Epithelial cell of esophagus (primary cell): ENCODE measurements at regions not wholly inside any gene's neighbourhood (a gene's known extent, or its start where the extent isn't known, plus 50 kb on each side); places are given as distances from the start of the nearest gene placed in this dataset.

ENCODE experiments used
- DNase-seq: peaks from one replicate; pipeline ENCODE4 v3.0.0; 2010; ENCODE audit warnings: low read depth
- H3K4me3 ChIP-seq: 2 replicates; pipeline ENCODE4 v1.5.1; 2011; ENCODE audit warnings: mild to moderate bottlenecking, low read length, control low read depth
- TF ChIP-seq, protein P1 (sequence below): IDR thresholded peaks from 2 replicates; pipeline ENCODE4 v1.5.1; 2011; ENCODE audit warnings: low read depth, mild to moderate bottlenecking, low read length, control low read depth, inconsistent platforms; ENCODE audit not compliant: insufficient read depth; ENCODE audit errors: missing control alignments

DNA sequence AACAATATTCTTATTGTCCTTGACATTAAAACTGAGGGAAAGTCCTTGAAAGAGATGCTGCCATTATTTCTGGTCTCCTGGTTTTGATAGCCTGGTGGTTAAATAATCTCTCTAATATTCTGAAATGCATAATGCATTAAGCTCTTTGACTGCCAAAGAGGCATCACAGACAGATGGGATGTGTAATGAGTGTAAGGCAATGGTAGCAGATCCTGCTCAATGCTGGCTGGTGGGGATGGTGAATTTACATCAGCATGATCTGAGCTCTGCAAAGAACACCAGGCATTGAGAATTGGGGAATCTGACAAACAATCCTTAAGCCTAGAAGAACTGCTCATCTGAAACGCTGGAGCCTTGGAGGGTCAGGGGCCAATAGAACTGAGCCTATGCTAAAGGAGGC is 528.6 kb upstream of the LMCD1 start:
- H3K4me3 ChIP-seq: no peak overlapping the region
- DNase-seq: no peak
- TF ChIP-seq, protein P1, sequence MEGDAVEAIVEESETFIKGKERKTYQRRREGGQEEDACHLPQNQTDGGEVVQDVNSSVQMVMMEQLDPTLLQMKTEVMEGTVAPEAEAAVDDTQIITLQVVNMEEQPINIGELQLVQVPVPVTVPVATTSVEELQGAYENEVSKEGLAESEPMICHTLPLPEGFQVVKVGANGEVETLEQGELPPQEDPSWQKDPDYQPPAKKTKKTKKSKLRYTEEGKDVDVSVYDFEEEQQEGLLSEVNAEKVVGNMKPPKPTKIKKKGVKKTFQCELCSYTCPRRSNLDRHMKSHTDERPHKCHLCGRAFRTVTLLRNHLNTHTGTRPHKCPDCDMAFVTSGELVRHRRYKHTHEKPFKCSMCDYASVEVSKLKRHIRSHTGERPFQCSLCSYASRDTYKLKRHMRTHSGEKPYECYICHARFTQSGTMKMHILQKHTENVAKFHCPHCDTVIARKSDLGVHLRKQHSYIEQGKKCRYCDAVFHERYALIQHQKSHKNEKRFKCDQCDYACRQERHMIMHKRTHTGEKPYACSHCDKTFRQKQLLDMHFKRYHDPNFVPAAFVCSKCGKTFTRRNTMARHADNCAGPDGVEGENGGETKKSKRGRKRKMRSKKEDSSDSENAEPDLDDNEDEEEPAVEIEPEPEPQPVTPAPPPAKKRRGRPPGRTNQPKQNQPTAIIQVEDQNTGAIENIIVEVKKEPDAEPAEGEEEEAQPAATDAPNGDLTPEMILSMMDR: no peak

DNA sequence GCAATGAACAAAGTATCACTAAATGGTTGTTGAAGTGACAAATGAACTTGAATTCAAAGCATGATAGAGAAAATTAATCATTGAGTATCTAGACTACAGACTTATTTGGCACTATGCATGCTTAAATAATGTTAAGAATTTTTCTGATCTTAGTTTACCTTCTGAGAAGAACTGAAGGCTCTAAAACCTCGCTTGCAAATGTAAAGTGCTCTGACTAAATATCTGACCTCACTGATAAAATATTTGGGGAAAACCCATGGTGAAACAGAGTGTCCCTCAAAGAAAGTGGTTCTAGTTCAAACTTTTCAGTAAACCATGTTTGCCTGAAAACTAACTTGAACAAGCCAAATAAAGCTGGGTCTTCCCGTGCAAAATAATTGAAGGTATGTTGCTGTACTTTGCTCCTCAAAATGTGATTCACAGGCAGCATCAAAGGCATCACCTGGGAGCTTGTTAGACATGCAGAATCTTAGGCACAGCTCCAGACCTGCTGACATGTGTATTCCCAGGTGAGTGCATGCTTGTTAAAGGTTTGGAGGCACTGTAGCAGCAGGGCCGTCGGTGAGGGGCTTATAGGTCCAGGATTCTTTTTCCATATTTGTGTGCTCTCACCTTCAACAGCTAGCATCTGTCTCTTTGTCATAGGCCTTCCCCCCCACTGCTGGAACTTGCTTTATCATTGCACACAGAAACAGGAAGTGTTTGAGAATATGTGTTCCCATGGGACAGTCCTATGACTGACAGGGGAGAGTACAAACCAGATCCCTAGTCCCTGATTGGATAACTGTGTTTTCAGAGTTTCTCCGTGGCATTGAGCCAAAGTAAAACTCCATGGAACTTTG is 524.2 kb upstream of the LMCD1 start:
- peak; percentile 65 for DNase-seq
- H3K4me3 ChIP-seq: no peak overlapping the region
- TF ChIP-seq, protein P1: no peak

DNA sequence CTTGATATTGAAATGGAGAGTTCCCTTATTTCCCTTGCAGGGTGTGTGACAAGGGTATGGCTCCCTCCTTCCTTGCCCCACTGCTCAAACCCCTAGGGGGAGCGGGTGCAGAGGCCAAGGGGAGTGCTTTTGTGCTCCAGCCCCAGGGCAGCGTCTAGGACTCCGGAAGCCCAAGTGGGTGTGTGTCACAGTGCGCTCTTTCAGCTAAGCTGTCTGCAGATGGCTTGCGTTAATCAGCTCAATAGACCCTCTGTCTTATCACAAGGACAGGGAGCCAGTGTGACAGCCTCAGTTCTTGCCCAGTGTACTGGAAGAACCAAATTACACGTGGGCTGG is 523.6 kb upstream of the LMCD1 start:
- DNase-seq: peak; percentile 18
- H3K4me3 ChIP-seq: no peak overlapping the region
- TF ChIP-seq, protein P1: no peak

DNA sequence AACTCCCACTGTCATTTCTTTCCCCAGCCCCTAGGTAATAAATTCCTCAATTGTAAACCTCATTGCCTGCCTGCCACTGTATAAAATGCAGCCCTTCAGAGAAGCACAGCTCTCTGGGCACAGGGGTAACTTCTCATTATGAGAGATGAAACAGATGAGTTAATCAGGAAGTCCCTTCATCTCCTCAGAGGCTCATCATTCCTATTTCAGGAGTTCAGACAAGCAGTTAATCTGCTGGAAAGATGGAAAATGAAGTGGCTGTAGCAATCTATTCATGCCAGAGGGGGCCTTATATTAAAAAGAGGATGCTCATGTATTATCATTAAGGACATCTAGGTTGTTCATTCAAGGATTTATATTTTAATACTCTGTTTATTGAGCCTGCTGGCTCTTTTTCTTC is 519.5 kb upstream of the LMCD1 start:
- no peak for DNase-seq
- H3K4me3 ChIP-seq: no peak overlapping the region
- TF ChIP-seq, protein P1: no peak

DNA sequence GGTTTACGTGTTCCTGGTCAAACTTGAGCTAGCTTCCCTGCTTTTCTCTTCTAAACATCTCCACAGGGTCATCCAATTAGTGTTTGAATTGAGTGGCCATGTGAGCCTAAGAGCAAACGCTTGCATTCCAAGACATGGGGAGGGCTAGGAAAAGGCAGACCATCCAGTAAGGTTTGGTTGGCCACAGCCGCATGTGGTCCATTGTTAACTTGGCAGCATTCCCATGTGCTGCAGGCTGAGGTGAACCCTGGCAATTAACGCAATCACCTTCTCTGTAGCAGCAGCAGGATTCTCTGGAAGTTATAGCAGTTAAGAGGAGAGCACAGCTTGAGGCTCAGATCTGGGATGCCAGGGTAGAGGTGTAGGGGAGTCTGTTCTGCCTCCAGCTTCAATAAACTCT is 502.2 kb upstream of the LMCD1 start:
- H3K4me3 ChIP-seq: no peak overlapping the region
- TF ChIP-seq, protein P1: no peak
- DNase-seq: no peak

DNA sequence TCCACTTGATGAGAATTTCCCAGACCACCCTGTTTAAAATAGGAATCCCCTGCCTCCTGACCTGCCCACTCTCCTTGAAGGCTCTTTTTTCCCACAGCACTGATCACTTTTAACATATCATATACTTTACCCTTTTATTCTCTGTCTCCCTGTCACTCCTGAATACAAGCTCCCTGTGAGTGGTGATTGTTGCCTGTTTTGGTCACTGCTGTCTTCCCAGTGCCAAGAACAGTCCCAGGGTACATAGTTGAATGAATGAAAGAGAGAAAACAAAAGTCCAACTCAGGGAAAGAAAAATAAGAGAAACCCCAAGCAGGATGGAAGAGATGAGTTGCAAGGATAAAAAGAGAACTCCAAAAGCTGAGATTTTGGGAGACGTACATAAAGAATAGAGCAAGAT is 500.3 kb upstream of the LMCD1 start:
- DNase-seq: no peak
- no peak overlapping the region for H3K4me3 ChIP-seq
- TF ChIP-seq, protein P1: no peak

DNA sequence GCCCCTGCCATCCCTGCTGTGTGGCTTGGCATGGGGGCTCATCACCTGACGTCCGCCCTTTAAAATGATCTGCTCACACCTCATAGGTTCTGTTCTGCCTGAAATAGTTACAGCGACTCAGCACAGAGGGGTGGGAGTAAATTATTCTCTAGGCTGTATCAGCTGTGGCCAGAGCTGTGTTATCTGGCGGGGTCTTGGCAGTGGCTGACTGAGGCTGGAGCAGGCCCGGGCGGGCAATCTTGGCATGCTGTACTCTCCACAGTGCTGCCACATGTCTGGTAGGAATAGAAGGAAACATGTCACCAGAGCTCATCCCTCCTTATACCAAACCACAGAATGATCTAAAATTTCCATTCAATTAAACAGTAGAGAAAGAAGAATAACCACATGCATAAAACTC is 499.9 kb upstream of the LMCD1 start:
- H3K4me3 ChIP-seq: no peak overlapping the region
- no peak for DNase-seq
- TF ChIP-seq, protein P1: no peak
